Right lobe of liver (tissue), 4 donors: ENCODE measurements at regions not wholly inside any gene's neighbourhood (a gene's known extent, or its start where the extent isn't known, plus 50 kb on each side); places are given as distances from the start of the nearest gene placed in this dataset.

Experiments used
- CTCF ChIP-seq, 4 donors: fragments of 200-600 bp in 3 of 4; fragments of 450-650 bp in 1 of 4; IDR thresholded peaks; one replicate each; pipeline versions ENCODE4 v1.5.1 to v1.8.0; 2016 to 2022; ENCODE audit warnings: antibody characterized with exemption in 4 of 4, mild to moderate bottlenecking in 2 of 4
- POLR2A ChIP-seq: fragments of 450-650 bp; IDR thresholded peaks from one replicate; pipeline ENCODE4 v1.6.1; 2017; ENCODE audit warnings: antibody characterized with exemption, mild to moderate bottlenecking
- donor health status: DM: no; HTN: no; CAD: no.
- donor health status: DM: no; HTN: no; CAD: no.
- donor health status: DM: no; HTN: yes; CAD: no.

- no peak for TF ChIP-seq POLR2A
- TF ChIP-seq CTCF (IDR thresholded peaks at IDR 0.05): no peak
Measured at GRCh38 chr21:27507695-27508094, 540.8 kb upstream of the ADAMTS5 start.
